ENCODE measurements at regions not wholly inside any gene's neighbourhood (a gene's known extent, or its start where the extent isn't known, plus 50 kb on each side); places are given as distances from the start of the nearest gene placed in this dataset.

DNA sequence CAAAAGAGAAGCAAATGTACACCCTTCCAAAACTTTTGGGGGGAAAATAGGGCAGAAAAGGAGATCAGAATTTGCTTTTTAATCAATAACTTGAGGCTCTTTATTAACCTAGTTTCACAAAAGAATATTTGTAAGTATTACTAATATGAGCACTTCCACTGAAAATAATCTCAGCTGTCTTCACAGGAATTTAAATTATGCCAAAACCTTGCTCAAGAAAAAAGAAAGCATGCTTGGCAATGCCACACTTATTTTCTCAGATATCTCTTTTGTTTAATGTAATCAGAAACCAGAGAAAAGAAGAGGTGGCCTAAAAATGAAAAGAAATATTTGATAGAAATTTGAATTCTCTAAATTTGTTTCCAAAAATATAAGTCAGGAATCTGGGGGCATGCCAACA lies 234.9 kb upstream of the GPC6 start:
- intact Hi-C loops (cut with DNase I) = no loop called here
- Histone ChIP-seq H3K9me3 (no peaks in the 10 kb centered on the region), H3K4me1 (no peaks in the 10 kb centered on the region), H3K4me3 (no peak overlapping the region), H3K36me3 (no peaks in the 10 kb centered on the region), H3K27me3 (no peaks in the 10 kb centered on the region), H3K27ac (no peak overlapping the region)
- DNase-seq (ENCODE audit: low spot score in 2 of 2) = no peak
- no peak for TF ChIP-seq CTCF (IDR thresholded peaks at IDR 0.05)

DNA sequence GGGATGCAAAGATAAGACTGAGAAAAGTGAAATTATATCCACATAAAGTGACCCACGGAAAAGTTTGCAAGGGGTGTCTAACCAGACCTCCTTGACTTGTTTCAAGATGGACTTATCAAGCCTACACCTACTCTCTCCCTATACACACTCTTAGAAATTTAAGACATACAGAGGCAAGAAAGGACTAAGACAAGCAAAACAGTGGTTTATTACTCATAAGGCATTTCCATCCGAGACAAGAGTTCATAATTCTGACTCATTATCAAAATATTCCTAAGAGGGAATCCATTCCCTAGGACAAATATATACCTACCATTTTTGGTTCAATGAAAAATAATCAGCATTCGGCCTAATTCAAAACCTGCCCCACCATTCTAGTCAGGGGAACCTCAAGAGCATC lies 232.6 kb upstream of the GPC6 start:
- no peaks in the 10 kb centered on the region for H3K9me3 ChIP-seq
- H3K27me3 ChIP-seq = no peaks in the 10 kb centered on the region
- DNase-seq (ENCODE audit: low spot score in 2 of 2) = no peak
- H3K36me3 ChIP-seq = no peaks in the 10 kb centered on the region
- no peak overlapping the region for H3K27ac ChIP-seq
- no peak overlapping the region for H3K4me3 ChIP-seq
- H3K4me1 ChIP-seq = no peaks in the 10 kb centered on the region
- no peak for TF ChIP-seq CTCF (IDR thresholded peaks at IDR 0.05)
- intact Hi-C loops (cut with DNase I) = no loop called here

DNA sequence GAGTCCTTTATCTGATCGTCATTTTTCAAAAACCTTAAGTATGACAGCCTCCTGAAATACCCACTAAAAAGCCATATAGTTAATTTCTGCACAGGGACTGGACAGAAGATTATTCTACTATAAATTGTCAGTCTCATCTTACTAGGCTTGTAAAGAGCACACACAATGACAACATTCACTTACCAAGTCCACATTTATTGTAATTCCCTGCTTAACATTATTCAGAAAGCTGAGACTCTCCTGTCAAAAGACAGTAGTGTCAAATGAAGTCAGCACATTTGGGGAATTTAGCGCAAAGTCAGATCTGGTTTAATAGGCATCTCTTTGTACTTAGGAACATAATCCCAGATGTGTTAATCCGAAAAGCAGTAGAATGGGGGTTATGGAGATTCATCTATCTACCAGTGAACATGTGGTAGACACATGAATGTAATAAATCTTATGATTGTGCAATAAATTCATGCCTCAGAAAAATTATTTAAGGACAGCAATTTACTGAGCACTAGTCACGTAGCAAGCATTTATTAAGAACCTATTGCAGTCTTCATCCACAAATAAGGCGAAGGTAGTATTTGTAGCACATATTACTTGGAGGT lies 224.6 kb upstream of the GPC6 start:
- H3K36me3 ChIP-seq = no peaks in the 10 kb centered on the region

DNA sequence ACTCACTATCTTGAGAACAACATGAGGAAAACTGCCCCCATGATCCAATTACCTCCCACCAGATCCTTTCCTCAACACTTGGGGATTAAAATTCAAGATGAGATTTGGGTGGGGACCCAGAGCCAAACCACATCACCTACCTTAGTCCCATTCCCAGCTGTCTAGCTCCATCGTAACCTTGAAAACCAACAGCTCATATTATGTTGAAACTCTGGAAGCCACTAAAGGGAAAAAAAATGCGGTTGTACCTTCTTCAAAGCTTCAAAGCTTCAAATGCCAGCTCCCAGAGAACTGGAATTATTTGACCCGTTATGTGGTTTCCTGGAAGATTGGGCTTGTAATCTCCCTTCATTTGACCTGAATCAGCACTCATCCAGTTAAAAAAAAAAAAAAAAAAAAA lies 223.1 kb upstream of the GPC6 start:
- Histone ChIP-seq H3K4me1 (no peaks in the 10 kb centered on the region), H3K27me3 (no peaks in the 10 kb centered on the region), H3K9me3 (peaks cover 0 to 22% of the 10 kb centered on the region in 2 donors), H3K36me3 (no peaks in the 10 kb centered on the region), H3K4me3 (no peak overlapping the region), H3K27ac (no peak overlapping the region)
- intact Hi-C loops (cut with DNase I) = no loop called here
- no peak for TF ChIP-seq CTCF (IDR thresholded peaks at IDR 0.05)
- no peak for DNase-seq (ENCODE audit: low spot score in 2 of 2)

More for the DNA sequence above, 224.6 kb upstream of the GPC6 start:
- DNase-seq (ENCODE audit: low spot score in 2 of 2) = no peak
- no peak overlapping the region for H3K27ac ChIP-seq
- TF ChIP-seq CTCF (IDR thresholded peaks at IDR 0.05) = no peak
- H3K4me1 ChIP-seq = no peaks in the 10 kb centered on the region
- intact Hi-C loops (cut with DNase I) = no loop called here
- H3K4me3 ChIP-seq = no peak overlapping the region
- peaks cover 0 to 9% of the 10 kb centered on the region in 2 donors for H3K9me3 ChIP-seq
- no peaks in the 10 kb centered on the region for H3K27me3 ChIP-seq

- H3K27ac ChIP-seq = no peak overlapping the region
- no peaks in the 10 kb centered on the region for H3K36me3 ChIP-seq
- peaks cover 0 to 27% of the 10 kb centered on the region in 2 donors for H3K9me3 ChIP-seq
- intact Hi-C loops (cut with DNase I) = no loop called here
- no peaks in the 10 kb centered on the region for H3K4me1 ChIP-seq
- no peak overlapping the region for H3K4me3 ChIP-seq
- no peak for DNase-seq (ENCODE audit: low spot score in 2 of 2)
- H3K27me3 ChIP-seq = no peaks in the 10 kb centered on the region
- TF ChIP-seq CTCF (IDR thresholded peaks at IDR 0.05) = no peak
Observed at GRCh38 chr13:93004919-93005318, 221.7 kb upstream of the GPC6 start.

DNA sequence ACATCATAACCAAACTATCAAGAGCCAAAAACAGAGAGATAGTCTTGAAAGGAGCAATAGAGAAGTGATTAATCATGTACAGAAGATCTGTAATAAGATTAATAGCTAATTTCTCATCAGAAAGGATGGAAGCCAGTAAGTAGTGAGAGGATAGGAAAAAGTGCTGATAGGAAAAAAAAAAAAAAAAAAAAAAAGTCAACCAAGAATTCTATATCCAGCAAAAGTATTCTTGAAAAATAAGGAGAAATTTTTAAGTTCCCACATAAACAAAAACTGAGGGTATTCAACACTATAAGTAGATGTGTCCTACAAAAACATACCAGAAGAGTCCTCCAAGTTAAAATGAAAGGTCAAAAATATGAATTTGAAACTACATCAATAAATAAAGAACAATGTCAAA lies 218.7 kb upstream of the GPC6 start:
- no peak for DNase-seq (ENCODE audit: low spot score in 2 of 2)
- no peak for TF ChIP-seq CTCF (IDR thresholded peaks at IDR 0.05)
- Histone ChIP-seq H3K4me3 (no peak overlapping the region), H3K9me3 (peaks cover 0 to 27% of the 10 kb centered on the region in 2 donors), H3K27ac (no peak overlapping the region), H3K4me1 (no peaks in the 10 kb centered on the region), H3K36me3 (no peaks in the 10 kb centered on the region), H3K27me3 (no peaks in the 10 kb centered on the region)
- intact Hi-C loops (cut with DNase I) = no loop called here

All from ascending aorta (tissue), 2 donors.